ENCODE measurements at regions not wholly inside any gene's neighbourhood (a gene's known extent, or its start where the extent isn't known, plus 50 kb on each side); places are given as distances from the start of the nearest gene placed in this dataset.

DNA sequence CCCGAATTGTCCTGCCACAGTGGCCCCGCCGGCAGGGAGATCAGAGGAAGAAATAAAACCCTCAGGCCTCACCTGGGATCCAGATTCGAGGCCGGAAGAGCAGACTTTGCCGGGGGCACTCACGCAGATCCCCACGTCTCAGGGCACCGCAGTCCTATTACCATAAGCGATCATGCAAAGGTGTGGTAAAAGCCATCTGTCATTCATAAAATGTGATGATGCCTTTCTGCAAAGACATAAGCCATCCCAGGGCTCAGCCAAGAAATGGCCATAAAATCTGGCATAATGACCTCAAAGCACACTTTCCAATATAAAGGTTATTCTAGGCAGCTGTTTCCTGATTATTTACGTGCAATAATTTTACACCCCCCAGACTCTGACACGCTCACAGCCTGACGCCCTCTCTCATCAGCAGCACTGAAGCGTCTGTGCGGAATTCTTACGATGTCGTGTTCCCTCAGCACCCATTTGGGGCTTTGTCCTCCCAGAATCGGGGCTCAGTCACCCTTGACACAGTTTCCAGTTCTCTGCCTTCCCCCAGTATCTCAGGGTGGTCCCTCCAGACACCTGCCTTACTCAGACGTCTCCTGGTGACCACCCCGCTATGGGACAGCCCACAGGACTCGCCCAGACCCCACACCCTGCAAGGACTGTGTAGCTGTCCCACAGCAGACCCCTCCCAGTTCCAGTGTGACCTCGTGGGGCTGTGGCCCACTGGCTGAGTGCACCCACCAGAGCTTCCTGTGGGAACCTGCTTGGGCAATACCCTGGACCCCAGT, 74.3 kb upstream of the FAM20C start:
- Histone ChIP-seq H3K9me2 (ENCODE audit: insufficient read depth, low read length) (no peaks in the 10 kb centered on the region), H4K20me1 (ENCODE audit: insufficient read depth) (no peaks in the 10 kb centered on the region), H2AFZ (ENCODE audit: low read depth, low read length) (no peak overlapping the region), H3K36me3 (ENCODE audit: insufficient read depth, low read length) (no peaks in the 10 kb centered on the region), H3K9ac (ENCODE audit: low read length) (no peak overlapping the region), H3K27ac (ENCODE audit: low read length) (no peak overlapping the region), H3K4me2 (ENCODE audit: low read length) (no peak overlapping the region), H3K9me3 (ENCODE audit: low read length) (no peaks in the 10 kb centered on the region), H3K4me3 (ENCODE audit: low read length) (no peak overlapping the region), H3K27me3 (ENCODE audit: insufficient read depth, low read depth, low read length) (no peaks in the 10 kb centered on the region), H3F3A (ENCODE audit: insufficient read depth, low read length, poor library complexity, severe bottlenecking) (no peaks in the 10 kb centered on the region), H3K79me2 (replicated peaks; ENCODE audit: insufficient read depth, low read length) (no peaks in the 10 kb centered on the region)
- TF ChIP-seq POLR2AphosphoS5 (IDR thresholded peaks at IDR 0.05) (no peak), SMC3 (conservative IDR thresholded peaks at IDR 0.05; ENCODE audit: poor library complexity) (no peak), RAD21 (conservative IDR thresholded peaks at IDR 0.05) (no peak), EZH2 (IDR thresholded peaks at IDR 0.05; ENCODE audit: borderline replicate concordance, insufficient read depth, low read length, poor library complexity, severe bottlenecking) (no peak), MXI1 (conservative IDR thresholded peaks at IDR 0.05; ENCODE audit: poor library complexity, severe bottlenecking) (no peak), TAF1 (IDR thresholded peaks at IDR 0.05; ENCODE audit: low read depth) (no peak), EP300 (conservative IDR thresholded peaks at IDR 0.05; ENCODE audit: poor library complexity, severe bottlenecking) (no peak)
- TF ChIP-seq, protein P1, sequence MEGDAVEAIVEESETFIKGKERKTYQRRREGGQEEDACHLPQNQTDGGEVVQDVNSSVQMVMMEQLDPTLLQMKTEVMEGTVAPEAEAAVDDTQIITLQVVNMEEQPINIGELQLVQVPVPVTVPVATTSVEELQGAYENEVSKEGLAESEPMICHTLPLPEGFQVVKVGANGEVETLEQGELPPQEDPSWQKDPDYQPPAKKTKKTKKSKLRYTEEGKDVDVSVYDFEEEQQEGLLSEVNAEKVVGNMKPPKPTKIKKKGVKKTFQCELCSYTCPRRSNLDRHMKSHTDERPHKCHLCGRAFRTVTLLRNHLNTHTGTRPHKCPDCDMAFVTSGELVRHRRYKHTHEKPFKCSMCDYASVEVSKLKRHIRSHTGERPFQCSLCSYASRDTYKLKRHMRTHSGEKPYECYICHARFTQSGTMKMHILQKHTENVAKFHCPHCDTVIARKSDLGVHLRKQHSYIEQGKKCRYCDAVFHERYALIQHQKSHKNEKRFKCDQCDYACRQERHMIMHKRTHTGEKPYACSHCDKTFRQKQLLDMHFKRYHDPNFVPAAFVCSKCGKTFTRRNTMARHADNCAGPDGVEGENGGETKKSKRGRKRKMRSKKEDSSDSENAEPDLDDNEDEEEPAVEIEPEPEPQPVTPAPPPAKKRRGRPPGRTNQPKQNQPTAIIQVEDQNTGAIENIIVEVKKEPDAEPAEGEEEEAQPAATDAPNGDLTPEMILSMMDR (IDR thresholded peaks at IDR 0.05; ENCODE audit: poor library complexity, severe bottlenecking) = no peak
- TF ChIP-seq, protein P2, sequence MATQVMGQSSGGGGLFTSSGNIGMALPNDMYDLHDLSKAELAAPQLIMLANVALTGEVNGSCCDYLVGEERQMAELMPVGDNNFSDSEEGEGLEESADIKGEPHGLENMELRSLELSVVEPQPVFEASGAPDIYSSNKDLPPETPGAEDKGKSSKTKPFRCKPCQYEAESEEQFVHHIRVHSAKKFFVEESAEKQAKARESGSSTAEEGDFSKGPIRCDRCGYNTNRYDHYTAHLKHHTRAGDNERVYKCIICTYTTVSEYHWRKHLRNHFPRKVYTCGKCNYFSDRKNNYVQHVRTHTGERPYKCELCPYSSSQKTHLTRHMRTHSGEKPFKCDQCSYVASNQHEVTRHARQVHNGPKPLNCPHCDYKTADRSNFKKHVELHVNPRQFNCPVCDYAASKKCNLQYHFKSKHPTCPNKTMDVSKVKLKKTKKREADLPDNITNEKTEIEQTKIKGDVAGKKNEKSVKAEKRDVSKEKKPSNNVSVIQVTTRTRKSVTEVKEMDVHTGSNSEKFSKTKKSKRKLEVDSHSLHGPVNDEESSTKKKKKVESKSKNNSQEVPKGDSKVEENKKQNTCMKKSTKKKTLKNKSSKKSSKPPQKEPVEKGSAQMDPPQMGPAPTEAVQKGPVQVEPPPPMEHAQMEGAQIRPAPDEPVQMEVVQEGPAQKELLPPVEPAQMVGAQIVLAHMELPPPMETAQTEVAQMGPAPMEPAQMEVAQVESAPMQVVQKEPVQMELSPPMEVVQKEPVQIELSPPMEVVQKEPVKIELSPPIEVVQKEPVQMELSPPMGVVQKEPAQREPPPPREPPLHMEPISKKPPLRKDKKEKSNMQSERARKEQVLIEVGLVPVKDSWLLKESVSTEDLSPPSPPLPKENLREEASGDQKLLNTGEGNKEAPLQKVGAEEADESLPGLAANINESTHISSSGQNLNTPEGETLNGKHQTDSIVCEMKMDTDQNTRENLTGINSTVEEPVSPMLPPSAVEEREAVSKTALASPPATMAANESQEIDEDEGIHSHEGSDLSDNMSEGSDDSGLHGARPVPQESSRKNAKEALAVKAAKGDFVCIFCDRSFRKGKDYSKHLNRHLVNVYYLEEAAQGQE (IDR thresholded peaks at IDR 0.05; ENCODE audit: borderline replicate concordance) = no peak

DNA sequence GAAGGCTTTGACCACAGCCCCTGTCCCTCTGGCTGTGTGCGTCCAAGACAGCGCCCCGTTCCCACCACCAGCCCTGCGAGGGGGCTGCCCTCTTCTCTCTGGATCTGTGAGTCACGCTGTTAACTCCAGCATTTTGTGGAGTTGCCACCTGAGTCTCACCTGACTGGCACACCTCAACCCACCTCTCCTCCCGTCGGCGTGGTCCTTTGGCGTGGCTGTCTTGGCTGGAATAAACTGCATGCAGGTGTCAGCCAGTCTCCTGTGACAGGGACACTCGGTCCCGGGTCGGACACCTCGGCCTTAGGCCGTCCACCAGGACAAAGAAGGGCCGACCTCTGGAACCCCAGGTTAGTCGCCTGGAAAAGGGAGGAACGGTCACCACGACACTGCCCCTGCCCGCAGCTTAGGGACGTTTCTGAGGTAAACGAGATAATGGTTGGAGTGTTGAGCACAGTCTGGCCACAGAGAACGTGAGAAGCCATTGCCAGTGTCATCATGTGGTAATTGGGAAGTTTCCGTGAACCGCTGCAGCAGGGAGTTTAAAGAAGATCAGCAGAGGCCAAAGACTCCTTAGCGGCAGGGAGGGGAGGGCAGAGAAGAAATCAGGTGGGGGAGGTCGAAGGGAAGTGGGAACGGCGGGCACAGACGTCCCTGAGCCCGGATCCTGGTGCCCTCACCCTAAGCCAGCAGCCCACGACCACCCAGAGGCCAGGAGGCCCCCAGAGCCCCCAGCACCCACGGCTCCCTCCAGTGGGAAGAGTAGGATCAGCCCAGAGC, 73.6 kb upstream of the FAM20C start:
- no peaks in the 10 kb centered on the region for H3F3A ChIP-seq (ENCODE audit: insufficient read depth, low read length, poor library complexity, severe bottlenecking)
- no peak overlapping the region for H3K9ac ChIP-seq (ENCODE audit: low read length)
- TF ChIP-seq, protein P2 (IDR thresholded peaks at IDR 0.05; ENCODE audit: borderline replicate concordance) = no peak
- TF ChIP-seq POLR2AphosphoS5 (IDR thresholded peaks at IDR 0.05) (no peak), RAD21 (conservative IDR thresholded peaks at IDR 0.05) (no peak), TAF1 (IDR thresholded peaks at IDR 0.05; ENCODE audit: low read depth) (no peak), MXI1 (conservative IDR thresholded peaks at IDR 0.05; ENCODE audit: poor library complexity, severe bottlenecking) (no peak)
- H4K20me1 ChIP-seq (ENCODE audit: insufficient read depth) = no peaks in the 10 kb centered on the region
- H3K27me3 ChIP-seq (ENCODE audit: insufficient read depth, low read depth, low read length) = no peaks in the 10 kb centered on the region
- H3K79me2 ChIP-seq (replicated peaks; ENCODE audit: insufficient read depth, low read length) = no peaks in the 10 kb centered on the region
- H3K9me3 ChIP-seq (ENCODE audit: low read length) = no peaks in the 10 kb centered on the region
- no peak overlapping the region for H3K4me2 ChIP-seq (ENCODE audit: low read length)
- H3K36me3 ChIP-seq (ENCODE audit: insufficient read depth, low read length) = no peaks in the 10 kb centered on the region
- H2AFZ ChIP-seq (ENCODE audit: low read depth, low read length) = no peak overlapping the region
- H3K27ac ChIP-seq (ENCODE audit: low read length) = no peak overlapping the region
- no peak overlapping the region for H3K4me3 ChIP-seq (ENCODE audit: low read length)
- no peaks in the 10 kb centered on the region for H3K9me2 ChIP-seq (ENCODE audit: insufficient read depth, low read length)

Measured in neural cell (in vitro differentiated cells).